Neuronal stem cell (in vitro differentiated cells): ENCODE measurements at regions not wholly inside any gene's neighbourhood (a gene's known extent, or its start where the extent isn't known, plus 50 kb on each side); places are given as distances from the start of the nearest gene placed in this dataset.

Source experiments
- DNase-seq: peaks from one replicate; pipeline ENCODE4 v3.0.0-alpha.2; 2013; ENCODE audit warnings: low spot score
- H2AFZ ChIP-seq: one replicate; pipeline ENCODE4 v1.6.1; 2013; ENCODE audit warnings: mild to moderate bottlenecking, low read length, inconsistent platforms
- H2AK5ac ChIP-seq: 2 replicates; pipeline ENCODE4 v1.6.1; 2013; ENCODE audit warnings: low read depth, mild to moderate bottlenecking, inconsistent platforms, low read length, moderate library complexity, mixed read lengths
- H2BK120ac ChIP-seq: 2 replicates; pipeline ENCODE4 v1.6.1; 2013; ENCODE audit warnings: low read depth, mild to moderate bottlenecking, inconsistent platforms, low read length, moderate library complexity, mixed read lengths
- H2BK12ac ChIP-seq: one replicate; pipeline ENCODE4 v1.6.1; 2013; ENCODE audit warnings: low read length, inconsistent platforms
- H2BK15ac ChIP-seq: 2 replicates; pipeline ENCODE4 v1.6.1; 2013; ENCODE audit warnings: mild to moderate bottlenecking, low read length, inconsistent platforms, mixed read lengths
- H2BK5ac ChIP-seq: one replicate; pipeline ENCODE4 v1.6.1; 2013; ENCODE audit warnings: inconsistent platforms, mild to moderate bottlenecking, low read length, moderate library complexity
- H3K14ac ChIP-seq: one replicate; pipeline ENCODE4 v1.6.1; 2013; ENCODE audit warnings: low read length, inconsistent platforms
- H3K18ac ChIP-seq: 2 replicates; pipeline ENCODE4 v1.6.1; 2013; ENCODE audit warnings: low read length, inconsistent platforms
- H3K23ac ChIP-seq: 2 replicates; pipeline ENCODE4 v1.6.1; 2013; ENCODE audit warnings: low read depth, mild to moderate bottlenecking, mixed read lengths, low read length, inconsistent platforms; ENCODE audit not compliant: poor library complexity
- H3K27ac ChIP-seq: replicated peaks from 3 replicates; pipeline ENCODE4 v1.5.1; 2013; ENCODE audit warnings: low read length, inconsistent platforms
- H3K27me3 ChIP-seq, 3 experiments: 2 replicates each; pipeline ENCODE4 v1.6.1; 2013; ENCODE audit warnings: low read length in 3 of 3, mild to moderate bottlenecking in 2 of 3, inconsistent platforms in 1 of 3, low read depth in 1 of 3, mixed read lengths in 1 of 3, moderate library complexity in 1 of 3; ENCODE audit not compliant: control insufficient read depth in 3 of 3, insufficient read depth in 3 of 3
- H3K36me3 ChIP-seq, 2 donors: replicated peaks in 1 of 2; 2 replicates each; pipeline ENCODE4 v1.6.1; 2013; ENCODE audit warnings: low read length in 2 of 2; ENCODE audit not compliant: control insufficient read depth in 2 of 2, insufficient read depth in 2 of 2
- H3K4ac ChIP-seq: 2 replicates; pipeline ENCODE4 v1.6.1; 2013; ENCODE audit warnings: inconsistent platforms, mild to moderate bottlenecking, low read length, moderate library complexity
- H3K4me1 ChIP-seq, 2 donors: 1 replicate in 1 of 2; 2 replicates in 1 of 2; pipeline ENCODE4 v1.6.1; 2013; ENCODE audit warnings: low read length in 2 of 2, low read depth in 1 of 2; ENCODE audit not compliant: control insufficient read depth in 2 of 2, insufficient read depth in 1 of 2
- H3K4me2 ChIP-seq: one replicate; pipeline ENCODE4 v1.6.1; 2013; ENCODE audit warnings: mild to moderate bottlenecking, low read length, inconsistent platforms; ENCODE audit not compliant: insufficient read depth, poor library complexity, severe bottlenecking
- H3K4me3 ChIP-seq, 2 donors: 2 replicates each; pipeline ENCODE4 v1.5.1; 2013; ENCODE audit warnings: low read length in 2 of 2, mild to moderate bottlenecking in 2 of 2, inconsistent platforms in 1 of 2, moderate library complexity in 1 of 2
- H3K79me1 ChIP-seq: one replicate; pipeline ENCODE4 v1.6.1; 2013; ENCODE audit warnings: low read depth, mild to moderate bottlenecking, inconsistent platforms, low read length, moderate library complexity
- H3K9ac ChIP-seq: one replicate; pipeline ENCODE4 v1.6.1; 2013; ENCODE audit warnings: mild to moderate bottlenecking, low read depth, low read length, inconsistent platforms; ENCODE audit not compliant: poor library complexity
- H3K9me3 ChIP-seq, 2 donors: replicated peaks in 1 of 2; 2 replicates each; pipeline versions ENCODE3 to v1.6.1; 2013; ENCODE audit warnings: low read length in 2 of 2, mild to moderate bottlenecking in 2 of 2, inconsistent platforms in 1 of 2, low read depth in 1 of 2, mixed read lengths in 1 of 2, moderate library complexity in 1 of 2; ENCODE audit not compliant: control insufficient read depth in 2 of 2, insufficient read depth in 1 of 2
- H4K8ac ChIP-seq: one replicate; pipeline ENCODE4 v1.6.1; 2013; ENCODE audit warnings: low read depth, mild to moderate bottlenecking, inconsistent platforms, low read length, moderate library complexity
- H4K91ac ChIP-seq: one replicate; pipeline ENCODE4 v1.6.1; 2013; ENCODE audit warnings: low read length, low read depth, mild to moderate bottlenecking, inconsistent platforms; ENCODE audit not compliant: poor library complexity
- WGBS, 2 donors: extraction: QIAGEN DNeasy Blood & Tissue Kit; methylation state at CpG; one replicate each; pipeline ENCODE4 v1.1.7; 2013; ENCODE audit warnings: missing lambda C conversion rate in 2 of 2, mixed read lengths in 1 of 2; ENCODE audit not compliant: insufficient read length in 2 of 2, insufficient replicate concordance in 1 of 2; ENCODE audit errors: extremely low coverage in 2 of 2; 5-methylcytosine and 5-hydroxymethylcytosine counted together

- no peaks in the 10 kb centered on the region for H3K36me3 ChIP-seq
- H3K9ac ChIP-seq: no peak overlapping the region
- H2AK5ac ChIP-seq: no peak overlapping the region
- H4K8ac ChIP-seq: no peak overlapping the region
- no peak overlapping the region for H2BK12ac ChIP-seq
- H3K4ac ChIP-seq: no peak overlapping the region
- H3K27ac ChIP-seq: no peak overlapping the region
- no peak overlapping the region for H2BK5ac ChIP-seq
- DNase-seq: no peak
- no peak overlapping the region for H2AFZ ChIP-seq
- H3K27me3 ChIP-seq: no peaks in the 10 kb centered on the region
- no peak overlapping the region for H3K4me2 ChIP-seq
- H4K91ac ChIP-seq: no peak overlapping the region
- no peak overlapping the region for H3K14ac ChIP-seq
- H2BK15ac ChIP-seq: no peak overlapping the region
- H3K18ac ChIP-seq: no peak overlapping the region
- no peak overlapping the region for H2BK120ac ChIP-seq
- no peaks in the 10 kb centered on the region for H3K9me3 ChIP-seq
- H3K79me1 ChIP-seq: no peaks in the 10 kb centered on the region
- no peak overlapping the region for H3K4me3 ChIP-seq
- peaks cover 0 to 6% of the 10 kb centered on the region in 2 donors for H3K4me1 ChIP-seq
- H3K23ac ChIP-seq: no peak overlapping the region
- WGBS, 2 donors: no CpG with 5 or more reads among the region's 7 CpGs
These were observed 431.5 kb upstream of the ARID1B start for GRCh38 chr6:156345700-156346099.

GRCh38 chr6:156344491-156344890, 432.7 kb upstream of the ARID1B start:
- Histone ChIP-seq H4K91ac (no peak overlapping the region), H3K4me1 (peaks cover 0 to 6% of the 10 kb centered on the region in 2 donors), H2BK12ac (no peak overlapping the region), H3K14ac (no peak overlapping the region), H3K4ac (no peak overlapping the region), H3K18ac (no peak overlapping the region), H3K27ac (no peak overlapping the region), H3K79me1 (no peaks in the 10 kb centered on the region), H3K9me3 (no peaks in the 10 kb centered on the region), H3K4me3 (no peak overlapping the region), H3K36me3 (no peaks in the 10 kb centered on the region), H2AK5ac (no peak overlapping the region), H2BK15ac (no peak overlapping the region), H2BK5ac (no peak overlapping the region), H3K4me2 (no peak overlapping the region), H3K27me3 (no peaks in the 10 kb centered on the region), H2AFZ (no peak overlapping the region), H3K23ac (no peak overlapping the region), H3K9ac (no peak overlapping the region), H2BK120ac (no peak overlapping the region), H4K8ac (no peak overlapping the region)
- DNase-seq: no peak
- no CpG with 5 or more reads among the region's 2 CpGs for WGBS, 2 donors

GRCh38 chr6:156337801-156338200, 439.4 kb upstream of the ARID1B start:
- Histone ChIP-seq H2AFZ (no peak overlapping the region), H3K36me3 (no peaks in the 10 kb centered on the region), H4K91ac (no peak overlapping the region), H2BK15ac (no peak overlapping the region), H3K79me1 (no peaks in the 10 kb centered on the region), H3K9me3 (no peaks in the 10 kb centered on the region), H2BK5ac (no peak overlapping the region), H4K8ac (no peak overlapping the region), H2AK5ac (no peak overlapping the region), H3K27ac (no peak overlapping the region), H3K18ac (no peak overlapping the region), H3K9ac (no peak overlapping the region), H2BK120ac (no peak overlapping the region), H3K4me2 (no peak overlapping the region), H3K4me1 (peaks cover 0 to 3% of the 10 kb centered on the region in 2 donors), H3K27me3 (no peaks in the 10 kb centered on the region), H2BK12ac (no peak overlapping the region), H3K4me3 (no peak overlapping the region), H3K23ac (no peak overlapping the region), H3K14ac (no peak overlapping the region), H3K4ac (no peak overlapping the region)
- WGBS, 2 donors: no CpG with 5 or more reads among the region's 4 CpGs
- DNase-seq: no peak

GRCh38 chr6:156336733-156337132, 440.4 kb upstream of the ARID1B start:
- Histone ChIP-seq H2AK5ac (no peak overlapping the region), H3K27me3 (no peaks in the 10 kb centered on the region), H3K4ac (no peak overlapping the region), H3K4me2 (no peak overlapping the region), H2BK12ac (no peak overlapping the region), H3K4me1 (peaks cover 0 to 3% of the 10 kb centered on the region in 2 donors), H2BK5ac (no peak overlapping the region), H3K27ac (no peak overlapping the region), H3K14ac (no peak overlapping the region), H3K9ac (no peak overlapping the region), H3K23ac (no peak overlapping the region), H3K9me3 (no peaks in the 10 kb centered on the region), H3K4me3 (no peak overlapping the region), H4K8ac (no peak overlapping the region), H3K36me3 (no peaks in the 10 kb centered on the region), H4K91ac (no peak overlapping the region), H2BK120ac (no peak overlapping the region), H2BK15ac (no peak overlapping the region), H2AFZ (no peak overlapping the region), H3K79me1 (no peaks in the 10 kb centered on the region), H3K18ac (no peak overlapping the region)
- DNase-seq: no peak
- no CpG with 5 or more reads among the region's 3 CpGs for WGBS, 2 donors
